ENCODE measurements at regions not wholly inside any gene's neighbourhood (a gene's known extent, or its start where the extent isn't known, plus 50 kb on each side); places are given as distances from the start of the nearest gene placed in this dataset.

- no peak for ATAC-seq (replicated peaks)
- Mint-ChIP-seq H3K27ac (no peak overlapping the region), H3K4me3 (no peak overlapping the region), H3K36me3 (ENCODE audit: low read depth) (no peaks in the 10 kb centered on the region), H3K9me3 (peaks cover 10% of the 10 kb centered on the region), H3K4me1 (no peaks in the 10 kb centered on the region), H3K27me3 (no peaks in the 10 kb centered on the region)
Observed at GRCh38 chr10:128305601-128306345, 179.6 kb upstream of the MKI67 start.

DNA sequence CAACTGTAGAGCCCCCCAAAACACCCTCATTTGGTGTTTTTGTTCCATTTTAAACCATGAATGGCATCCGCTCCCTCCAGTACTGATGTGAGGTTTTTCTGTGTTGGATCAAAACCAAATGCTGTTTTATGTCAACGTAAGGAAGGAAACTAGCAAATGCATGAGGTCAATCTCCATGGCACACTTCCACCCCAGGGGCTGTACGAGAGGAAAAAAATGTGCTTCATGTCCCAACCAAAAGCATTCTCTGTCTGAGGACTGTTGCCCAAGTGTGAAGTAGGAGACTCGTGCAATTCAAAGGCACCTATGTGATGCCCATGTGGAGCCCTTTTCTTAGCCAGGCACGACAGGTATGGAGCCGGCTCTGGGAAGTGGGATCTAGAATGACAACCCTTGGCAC, 180.3 kb upstream of the MKI67 start:
- Mint-ChIP-seq H3K27me3 (no peaks in the 10 kb centered on the region), H3K4me3 (no peak overlapping the region), H3K4me1 (no peaks in the 10 kb centered on the region), H3K36me3 (ENCODE audit: low read depth) (no peaks in the 10 kb centered on the region), H3K27ac (no peak overlapping the region), H3K9me3 (peaks cover 3% of the 10 kb centered on the region)
- ATAC-seq (replicated peaks), result no peak

- Mint-ChIP-seq H3K27me3 (no peaks in the 10 kb centered on the region), H3K27ac (no peak overlapping the region), H3K4me1 (no peaks in the 10 kb centered on the region), H3K4me3 (no peak overlapping the region), H3K36me3 (ENCODE audit: low read depth) (no peaks in the 10 kb centered on the region), H3K9me3 (no peaks in the 10 kb centered on the region)
- no peak for ATAC-seq (replicated peaks)
Observed at GRCh38 chr10:128306966-128307365, 180.7 kb upstream of the MKI67 start.

- no peak overlapping the region for H3K27ac Mint-ChIP-seq
- no peak overlapping the region for H3K4me3 Mint-ChIP-seq
- H3K36me3 Mint-ChIP-seq (ENCODE audit: low read depth), result no peaks in the 10 kb centered on the region
- H3K27me3 Mint-ChIP-seq, result no peaks in the 10 kb centered on the region
- no peaks in the 10 kb centered on the region for H3K9me3 Mint-ChIP-seq
- H3K4me1 Mint-ChIP-seq, result no peaks in the 10 kb centered on the region
- ATAC-seq (replicated peaks), result no peak
Observed at GRCh38 chr10:128307820-128308219, 181.6 kb upstream of the MKI67 start.

DNA sequence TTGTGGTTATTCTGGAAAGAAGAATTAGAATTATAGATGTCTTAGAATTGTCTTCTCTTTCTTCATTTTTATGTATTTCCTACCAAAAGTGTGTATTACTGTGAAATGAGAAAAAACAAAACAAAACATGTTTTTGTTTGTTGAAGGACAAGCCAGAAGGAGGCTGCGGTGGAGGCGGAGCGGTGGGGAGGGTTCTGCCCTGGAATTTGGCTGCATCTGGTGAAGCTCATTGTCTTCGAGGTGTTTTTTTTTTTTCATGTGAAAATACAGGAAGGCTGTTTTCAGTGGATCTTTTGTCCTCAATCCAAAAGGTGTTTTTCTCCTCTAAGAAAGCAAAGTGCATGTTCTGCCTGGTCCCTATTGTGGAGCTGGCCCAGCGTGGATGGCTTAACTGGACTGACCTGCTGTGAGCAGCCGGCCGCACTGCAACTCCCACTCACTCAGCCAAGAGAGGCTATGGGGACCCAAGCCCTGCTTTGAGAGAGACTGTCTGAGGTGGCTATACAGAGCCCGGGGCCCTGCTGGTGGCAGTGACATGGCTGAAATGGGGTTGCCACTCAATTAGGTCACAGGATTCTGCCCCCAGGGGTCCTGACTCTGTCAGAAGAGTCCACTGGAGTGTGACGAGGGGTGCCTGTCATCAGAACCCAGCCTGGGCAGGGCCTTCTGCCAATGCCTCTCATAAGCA, 184.9 kb upstream of the MKI67 start:
- no peaks in the 10 kb centered on the region for H3K9me3 Mint-ChIP-seq
- H3K4me3 Mint-ChIP-seq, result no peak overlapping the region
- no peaks in the 10 kb centered on the region for H3K4me1 Mint-ChIP-seq
- H3K36me3 Mint-ChIP-seq (ENCODE audit: low read depth), result no peaks in the 10 kb centered on the region
- H3K27me3 Mint-ChIP-seq, result no peaks in the 10 kb centered on the region
- H3K27ac Mint-ChIP-seq, result no peak overlapping the region
- no peak for ATAC-seq (replicated peaks)

DNA sequence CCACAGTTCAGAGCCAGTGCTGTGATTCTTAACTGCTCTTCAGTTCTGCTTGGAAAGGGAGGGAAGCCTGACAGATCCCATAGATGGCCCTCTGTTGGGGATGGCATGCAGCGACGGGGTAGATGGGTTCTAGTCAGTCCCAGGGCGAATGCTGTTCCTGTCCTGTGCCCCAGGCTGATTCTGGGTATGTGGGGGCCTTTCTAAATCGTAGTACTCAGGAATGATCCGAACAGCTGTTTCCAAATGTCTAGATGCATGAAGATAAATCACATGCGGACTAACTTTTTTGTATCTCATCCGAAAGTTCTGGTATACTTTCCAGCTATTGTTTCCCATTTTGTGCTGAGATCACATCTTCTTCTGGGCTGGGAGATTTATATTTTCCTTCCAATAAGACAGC, 186.0 kb upstream of the MKI67 start:
- Mint-ChIP-seq H3K4me1 (no peaks in the 10 kb centered on the region), H3K4me3 (no peak overlapping the region), H3K9me3 (no peaks in the 10 kb centered on the region), H3K36me3 (ENCODE audit: low read depth) (no peaks in the 10 kb centered on the region), H3K27ac (no peak overlapping the region), H3K27me3 (no peaks in the 10 kb centered on the region)
- no peak for ATAC-seq (replicated peaks)

DNA sequence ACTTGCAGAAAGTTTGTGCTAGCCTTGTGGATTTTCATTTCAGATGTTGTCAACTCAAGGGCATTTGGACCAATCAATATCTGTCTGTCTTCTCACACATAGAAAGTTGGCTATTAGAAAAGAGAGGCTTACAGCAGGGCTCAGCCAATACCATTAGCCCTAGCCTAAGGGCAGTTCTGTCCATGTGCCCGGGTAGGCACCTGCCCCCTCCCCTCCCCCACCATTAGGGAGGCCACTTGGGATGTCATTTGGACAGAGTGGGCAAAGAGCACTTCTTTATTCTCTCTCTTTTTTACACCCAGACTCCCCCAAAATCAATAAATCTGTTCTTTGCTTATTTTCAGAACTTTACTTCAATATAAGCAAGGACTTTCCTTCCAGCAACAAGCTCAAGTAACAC, 188.5 kb upstream of the MKI67 start:
- Mint-ChIP-seq H3K9me3 (no peaks in the 10 kb centered on the region), H3K36me3 (ENCODE audit: low read depth) (no peaks in the 10 kb centered on the region), H3K27me3 (no peaks in the 10 kb centered on the region), H3K4me1 (no peaks in the 10 kb centered on the region), H3K4me3 (no peak overlapping the region), H3K27ac (no peak overlapping the region)
- ATAC-seq (replicated peaks), result no peak

- H3K27me3 Mint-ChIP-seq, result no peaks in the 10 kb centered on the region
- H3K9me3 Mint-ChIP-seq, result no peaks in the 10 kb centered on the region
- no peak for ATAC-seq (replicated peaks)
- H3K27ac Mint-ChIP-seq, result no peak overlapping the region
- H3K4me1 Mint-ChIP-seq, result no peaks in the 10 kb centered on the region
- H3K36me3 Mint-ChIP-seq (ENCODE audit: low read depth), result no peaks in the 10 kb centered on the region
- H3K4me3 Mint-ChIP-seq, result no peak overlapping the region
Observed at GRCh38 chr10:128316121-128316726, 190.0 kb upstream of the MKI67 start.

DNA sequence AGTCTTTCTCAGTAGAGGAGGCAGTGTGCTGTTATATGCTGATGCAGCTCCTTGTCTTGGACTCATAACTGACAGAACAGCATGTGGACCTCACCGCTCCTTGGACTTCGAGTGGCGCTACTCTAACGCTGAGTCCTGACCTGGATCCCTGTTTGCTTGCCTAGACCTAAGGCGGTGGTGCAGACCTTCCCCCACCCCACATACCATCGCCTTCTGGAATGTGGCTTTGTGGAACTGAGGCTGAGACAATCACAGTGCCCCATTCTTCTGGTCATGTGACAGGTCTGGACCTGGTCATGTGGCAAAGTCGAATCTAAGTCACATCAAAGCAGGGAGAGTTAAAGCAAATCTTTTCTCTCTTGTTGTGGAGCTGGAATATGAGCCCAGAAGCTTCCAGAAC, 190.7 kb upstream of the MKI67 start:
- Mint-ChIP-seq H3K27me3 (peaks cover 3% of the 10 kb centered on the region), H3K27ac (no peak overlapping the region), H3K9me3 (no peaks in the 10 kb centered on the region), H3K4me1 (no peaks in the 10 kb centered on the region), H3K4me3 (no peak overlapping the region), H3K36me3 (ENCODE audit: low read depth) (no peaks in the 10 kb centered on the region)
- ATAC-seq (replicated peaks), result no peak

DNA sequence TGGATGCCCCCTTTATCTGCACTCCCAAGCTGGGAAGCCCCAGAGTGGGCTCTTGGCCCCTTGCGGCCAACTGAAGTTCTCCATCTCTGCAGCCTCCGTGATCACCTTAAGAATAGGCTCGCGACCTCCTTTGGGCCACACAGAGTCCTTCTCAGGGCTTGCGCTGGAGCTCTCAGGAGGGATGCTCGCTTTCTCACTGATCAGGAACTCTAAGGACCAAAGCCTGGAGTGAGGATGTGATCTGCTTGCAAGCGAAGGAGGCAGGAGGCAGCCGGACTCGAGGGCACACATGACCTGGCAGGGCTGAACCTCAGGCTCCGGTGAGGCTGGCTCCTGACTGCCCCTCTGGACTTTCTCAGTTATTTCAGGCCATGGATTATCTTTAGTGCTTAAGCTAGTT, 192.1 kb upstream of the MKI67 start:
- H3K9me3 Mint-ChIP-seq, result no peaks in the 10 kb centered on the region
- H3K4me3 Mint-ChIP-seq, result no peak overlapping the region
- no peaks in the 10 kb centered on the region for H3K4me1 Mint-ChIP-seq
- no peaks in the 10 kb centered on the region for H3K36me3 Mint-ChIP-seq (ENCODE audit: low read depth)
- peaks cover 5% of the 10 kb centered on the region for H3K27me3 Mint-ChIP-seq
- ATAC-seq (replicated peaks), result no peak
- H3K27ac Mint-ChIP-seq, result no peak overlapping the region

DNA sequence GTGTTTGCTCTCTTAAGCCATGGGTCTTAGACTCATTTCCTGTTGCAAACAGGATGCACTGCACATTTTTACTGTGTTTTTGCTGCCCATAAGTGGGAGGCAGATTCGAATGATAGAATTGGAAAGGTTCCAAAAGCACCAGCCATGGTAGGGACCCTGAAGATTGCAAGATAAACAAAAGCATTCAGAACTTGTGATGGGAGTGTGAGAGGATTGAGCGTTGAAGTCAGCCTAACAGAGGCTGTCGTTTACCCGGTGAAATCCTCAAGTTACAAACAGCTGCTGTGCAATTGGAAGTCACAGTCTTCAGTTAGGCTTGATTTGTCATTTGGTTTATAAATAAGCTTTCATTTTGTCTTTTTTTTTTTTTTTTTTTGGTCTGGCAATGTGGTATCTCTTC, 192.7 kb upstream of the MKI67 start:
- no peaks in the 10 kb centered on the region for H3K9me3 Mint-ChIP-seq
- peaks cover 6% of the 10 kb centered on the region for H3K27me3 Mint-ChIP-seq
- no peak overlapping the region for H3K27ac Mint-ChIP-seq

GRCh38 chr10:128322106-128322505, 195.9 kb upstream of the MKI67 start:
- H3K27me3 Mint-ChIP-seq, result peaks cover 24% of the 10 kb centered on the region
- no peaks in the 10 kb centered on the region for H3K4me1 Mint-ChIP-seq
- no peak overlapping the region for H3K4me3 Mint-ChIP-seq
- H3K9me3 Mint-ChIP-seq, result no peaks in the 10 kb centered on the region
- H3K27ac Mint-ChIP-seq, result no peak overlapping the region
- no peaks in the 10 kb centered on the region for H3K36me3 Mint-ChIP-seq (ENCODE audit: low read depth)
- ATAC-seq (replicated peaks), result no peak

More for the DNA sequence above, 192.7 kb upstream of the MKI67 start:
- H3K36me3 Mint-ChIP-seq (ENCODE audit: low read depth), result no peaks in the 10 kb centered on the region
- no peak for ATAC-seq (replicated peaks)
- H3K4me3 Mint-ChIP-seq, result no peak overlapping the region
- H3K4me1 Mint-ChIP-seq, result no peaks in the 10 kb centered on the region

GRCh38 chr10:128322950-128323349, 196.7 kb upstream of the MKI67 start:
- ATAC-seq (replicated peaks), result no peak
- no peaks in the 10 kb centered on the region for H3K4me1 Mint-ChIP-seq
- H3K9me3 Mint-ChIP-seq, result no peaks in the 10 kb centered on the region
- no peak overlapping the region for H3K4me3 Mint-ChIP-seq
- no peaks in the 10 kb centered on the region for H3K36me3 Mint-ChIP-seq (ENCODE audit: low read depth)
- peaks cover 28% of the 10 kb centered on the region for H3K27me3 Mint-ChIP-seq
- no peak overlapping the region for H3K27ac Mint-ChIP-seq

- Mint-ChIP-seq H3K4me3 (no peak overlapping the region), H3K27ac (no peak overlapping the region), H3K36me3 (ENCODE audit: low read depth) (no peaks in the 10 kb centered on the region), H3K4me1 (no peaks in the 10 kb centered on the region), H3K9me3 (peaks cover 3% of the 10 kb centered on the region), H3K27me3 (peaks cover 33% of the 10 kb centered on the region)
- no peak for ATAC-seq (replicated peaks)
Observed at GRCh38 chr10:128324058-128324827, 198.0 kb upstream of the MKI67 start.
